CD4-positive, alpha-beta T cell (primary cell): ENCODE measurements at regions not wholly inside any gene's neighbourhood (a gene's known extent, or its start where the extent isn't known, plus 50 kb on each side); places are given as distances from the start of the nearest gene placed in this dataset.
"Not testable (repeated sequence)": the region's sequence is repeated elsewhere in the genome, so short reads cannot be mapped to it uniquely, and the experiment has no call there.

Source experiments
- ATAC-seq: fragments of 200-7000 bp; cut with Tn5 transposase; one replicate; pipeline ENCODE4 v1.10.0; 2022; ENCODE audit warnings: mild to moderate bottlenecking; ENCODE audit not compliant: poor library complexity
- CTCF ChIA-PET: fragments of 350-600 bp; sonication (Branson Sonifier 250); formaldehyde crosslinking; loops from one replicate; lab custom pipeline; 2021; ENCODE audit warnings: antibody characterized with exemption, inconsistent platforms; lab: Charles Lee
- POLR2A ChIA-PET: fragments of 350-600 bp; sonication (Branson Sonifier 250); formaldehyde crosslinking; loops from one replicate; lab custom pipeline; 2021; ENCODE audit warnings: antibody characterized with exemption, inconsistent platforms; lab: Charles Lee
- DNase-seq, 14 experiments: peaks; one replicate each; pipeline ENCODE4 v3.0.0-alpha.2; 2013 to 2020; ENCODE audit warnings: mixed read lengths in 2 of 14
- H3K27ac ChIP-seq, 2 donors: one replicate each; pipeline versions ENCODE4 v1.5.1 to v1.7.0; 2013; ENCODE audit warnings: low read length in 2 of 2, low read depth in 1 of 2, mild to moderate bottlenecking in 1 of 2
- H3K27me3 ChIP-seq, 2 experiments: 1 replicate in 1 of 2; 2 replicates in 1 of 2; pipeline versions ENCODE4 v1.6.1 to v1.7.0; 2013; ENCODE audit warnings: low read length in 2 of 2, control low read depth in 1 of 2, mild to moderate bottlenecking in 1 of 2, moderate library complexity in 1 of 2; ENCODE audit not compliant: insufficient read depth in 2 of 2, control insufficient read depth in 1 of 2
- H3K36me3 ChIP-seq: one replicate; pipeline ENCODE4 v1.6.1; 2013; ENCODE audit warnings: low read length, control low read depth; ENCODE audit not compliant: insufficient read depth
- H3K4me1 ChIP-seq: one replicate; pipeline ENCODE4 v1.6.1; 2013; ENCODE audit warnings: low read length, control low read depth; ENCODE audit not compliant: insufficient read depth
- H3K4me3 ChIP-seq: one replicate; pipeline ENCODE4 v1.5.1; 2013; ENCODE audit warnings: mild to moderate bottlenecking, low read length, moderate library complexity
- H3K9me3 ChIP-seq, 2 experiments: 1 replicate in 1 of 2; 2 replicates in 1 of 2; pipeline versions ENCODE4 v1.6.1 to v1.7.0; 2013; ENCODE audit warnings: low read length in 2 of 2, mild to moderate bottlenecking in 2 of 2, control low read depth in 1 of 2, moderate library complexity in 1 of 2; ENCODE audit not compliant: control insufficient read depth in 1 of 2, insufficient read depth in 1 of 2
- H3K27ac Mint-ChIP-seq: one replicate; pipeline ENCODE4 v1.8.0; 2020; ENCODE audit warnings: mixed read lengths
- H3K27me3 Mint-ChIP-seq: one replicate; pipeline ENCODE4 v1.8.0; 2021; ENCODE audit warnings: mixed read lengths
- H3K36me3 Mint-ChIP-seq: one replicate; pipeline ENCODE4 v1.8.0; 2021; ENCODE audit warnings: low read depth, mixed read lengths
- H3K4me1 Mint-ChIP-seq: one replicate; pipeline ENCODE4 v1.8.0; 2021; ENCODE audit warnings: low read depth, mixed read lengths
- H3K4me3 Mint-ChIP-seq: one replicate; pipeline ENCODE4 v1.8.0; 2020; ENCODE audit warnings: mild to moderate bottlenecking, mixed read lengths
- H3K9me3 Mint-ChIP-seq: one replicate; pipeline ENCODE4 v1.8.0; 2020; ENCODE audit warnings: mixed read lengths
- intact Hi-C, 2 experiments: fragments of 100-400 bp; cut with DNase I in 1 of 2; cut with micrococcal nuclease in 1 of 2; formaldehyde crosslinking; loops; one replicate each; pipeline versions ENCODE4 v1.15.1 to v1.9.0; 2023 to 2025; cut with DNase I, micrococcal nuclease

- CTCF ChIA-PET, result interaction anchor here (1.0 kb wide), 1 partner anchor 94 kb away, joined by 3 read pairs; no protein-coding TSS in a partner anchor
- H3K4me3 ChIP-seq, result not testable (repeated sequence)
Measured at GRCh38 chr9:85792057-85792456, 50.3 kb upstream of the AGTPBP1 start.

GRCh38 chr9:85802978-85803695 lies 61.4 kb upstream of the AGTPBP1 start:
- H3K9me3 ChIP-seq, H3K4me3 Mint-ChIP-seq, H3K27me3 Mint-ChIP-seq, H3K4me3 ChIP-seq, H3K27me3 ChIP-seq, H3K9me3 Mint-ChIP-seq, H3K27ac Mint-ChIP-seq, H3K36me3 ChIP-seq, CTCF ChIA-PET: not testable (repeated sequence)
- Histone ChIP-seq H3K27ac (peak overlapping the region; percentile 19 to 48), H3K4me1 (peaks cover 14% of the 10 kb centered on the region)
- POLR2A ChIA-PET, result interaction anchor here (0.6 kb wide), 1 partner anchor 481 kb away, joined by 3 read pairs; no protein-coding TSS in a partner anchor
- peaks cover 11% of the 10 kb centered on the region for H3K4me1 Mint-ChIP-seq
- intact Hi-C loops, result loop anchor here (5.0 to 10.0 kb wide), 2 partner anchors 61 to 552 kb away; partner anchors contain the start of genes AGTPBP1 (in 2 of the 2) and TUT7 (in 1 of the 2)
- ATAC-seq (peak; percentile 65), DNase-seq (peak in 12 of 14 experiments; percentile 7 to 88 (median 36))
- H3K36me3 Mint-ChIP-seq, result peaks cover 12% of the 10 kb centered on the region

More at GRCh38 chr9:85792057-85792456, 50.3 kb upstream of the AGTPBP1 start:
- POLR2A ChIA-PET, H3K9me3 ChIP-seq, H3K4me3 Mint-ChIP-seq, H3K4me1 Mint-ChIP-seq, H3K36me3 ChIP-seq, ATAC-seq, intact Hi-C loops, DNase-seq, H3K9me3 Mint-ChIP-seq, H3K4me1 ChIP-seq, H3K27ac Mint-ChIP-seq, H3K27ac ChIP-seq, H3K27me3 Mint-ChIP-seq, H3K36me3 Mint-ChIP-seq, H3K27me3 ChIP-seq: not testable (repeated sequence)

GRCh38 chr9:85804847-85805133 lies 63.0 kb upstream of the AGTPBP1 start:
- H3K27me3 ChIP-seq, H3K9me3 ChIP-seq, H3K27me3 Mint-ChIP-seq, H3K27ac Mint-ChIP-seq, DNase-seq, ATAC-seq, H3K4me3 Mint-ChIP-seq, H3K9me3 Mint-ChIP-seq: not testable (repeated sequence)
- CTCF ChIA-PET, result interaction anchor here (1.1 kb wide), 1 partner anchor 107 kb away, joined by 4 read pairs; no protein-coding TSS in a partner anchor
- POLR2A ChIA-PET, result interaction anchor here (1.0 to 1.4 kb wide), 3 partner anchors 63 to 136 kb away, joined by 3 to 7 read pairs (median 3); partner anchors contain the start of genes AGTPBP1 and NAA35
- Histone ChIP-seq H3K4me1 (peaks cover 14% of the 10 kb centered on the region), H3K27ac (peak overlapping the region; percentile 50 to 77), H3K4me3 (peak overlapping the region; percentile 49), H3K36me3 (peaks cover 13% of the 10 kb centered on the region)
- Mint-ChIP-seq H3K36me3 (peaks cover 29% of the 10 kb centered on the region), H3K4me1 (peaks cover 22% of the 10 kb centered on the region)
- intact Hi-C loops, result loop anchor here (2.0 to 10.0 kb wide), 5 partner anchors 62 to 550 kb away; partner anchors contain the start of genes AGTPBP1 (in 2 of the 2), NAA35 (in 2 of the 2), ISCA1 (in 1 of the 2) and TUT7 (in 1 of the 2)

- Histone ChIP-seq H3K27ac (peak overlapping the region; percentile 65 to 77), H3K36me3 (peaks cover 13% of the 10 kb centered on the region), H3K4me3 (peak overlapping the region; percentile 63), H3K4me1 (peaks cover 14% of the 10 kb centered on the region)
- H3K27me3 ChIP-seq, H3K27me3 Mint-ChIP-seq, H3K9me3 Mint-ChIP-seq, H3K9me3 ChIP-seq: not testable (repeated sequence)
- ChIA-PET POLR2A (interaction anchor here (1.0 to 1.4 kb wide), 3 partner anchors 64 to 135 kb away, joined by 3 to 7 read pairs (median 3); partner anchors contain the start of genes AGTPBP1 and NAA35), CTCF (interaction anchor here (1.1 kb wide), 1 partner anchor 107 kb away, joined by 4 read pairs; no protein-coding TSS in a partner anchor)
- peak overlapping the region; percentile 89 for H3K4me3 Mint-ChIP-seq
- peaks cover 23% of the 10 kb centered on the region for H3K4me1 Mint-ChIP-seq
- peak; percentile 55 to 92 (median 72) for DNase-seq
- intact Hi-C loops, result loop anchor here (2.0 to 10.0 kb wide), 4 partner anchors 137 to 549 kb away; partner anchors contain the start of genes NAA35 (in 2 of the 2), ISCA1 (in 1 of the 2) and TUT7 (in 1 of the 2)
- peaks cover 33% of the 10 kb centered on the region for H3K36me3 Mint-ChIP-seq
- H3K27ac Mint-ChIP-seq, result peak overlapping the region; percentile 81
- ATAC-seq, result peak; percentile 79
Measured at GRCh38 chr9:85805134-85806005, 63.6 kb upstream of the AGTPBP1 start.

GRCh38 chr9:85808329-85808728 lies 66.6 kb upstream of the AGTPBP1 start:
- CTCF ChIA-PET, H3K27ac ChIP-seq, H3K27me3 ChIP-seq, H3K9me3 ChIP-seq, H3K27ac Mint-ChIP-seq, ATAC-seq, DNase-seq, H3K4me3 ChIP-seq, H3K27me3 Mint-ChIP-seq, POLR2A ChIA-PET, H3K9me3 Mint-ChIP-seq: not testable (repeated sequence)
- Histone ChIP-seq H3K36me3 (peaks cover 13% of the 10 kb centered on the region), H3K4me1 (peaks cover 14% of the 10 kb centered on the region)
- H3K4me3 Mint-ChIP-seq, result peak overlapping the region; percentile 40
- H3K36me3 Mint-ChIP-seq, result peaks cover 41% of the 10 kb centered on the region
- H3K4me1 Mint-ChIP-seq, result peaks cover 29% of the 10 kb centered on the region
- intact Hi-C loops, result loop anchor here (5.0 to 10.0 kb wide), 3 partner anchors 134 to 546 kb away; partner anchors contain the start of genes NAA35 (in 2 of the 2) and TUT7 (in 1 of the 2)

GRCh38 chr9:85813388-85813787 lies 71.6 kb upstream of the AGTPBP1 start:
- H3K9me3 ChIP-seq, ATAC-seq, H3K4me1 ChIP-seq, DNase-seq, H3K27ac ChIP-seq, H3K4me3 Mint-ChIP-seq, POLR2A ChIA-PET, H3K27ac Mint-ChIP-seq, H3K27me3 ChIP-seq, H3K9me3 Mint-ChIP-seq, H3K4me3 ChIP-seq, H3K27me3 Mint-ChIP-seq, CTCF ChIA-PET, H3K36me3 ChIP-seq, intact Hi-C loops: not testable (repeated sequence)
- peaks cover 15% of the 10 kb centered on the region for H3K4me1 Mint-ChIP-seq
- H3K36me3 Mint-ChIP-seq, result peaks cover 47% of the 10 kb centered on the region
